ENCODE measurements at regions not wholly inside any gene's neighbourhood (a gene's known extent, or its start where the extent isn't known, plus 50 kb on each side); places are given as distances from the start of the nearest gene placed in this dataset.

DNA sequence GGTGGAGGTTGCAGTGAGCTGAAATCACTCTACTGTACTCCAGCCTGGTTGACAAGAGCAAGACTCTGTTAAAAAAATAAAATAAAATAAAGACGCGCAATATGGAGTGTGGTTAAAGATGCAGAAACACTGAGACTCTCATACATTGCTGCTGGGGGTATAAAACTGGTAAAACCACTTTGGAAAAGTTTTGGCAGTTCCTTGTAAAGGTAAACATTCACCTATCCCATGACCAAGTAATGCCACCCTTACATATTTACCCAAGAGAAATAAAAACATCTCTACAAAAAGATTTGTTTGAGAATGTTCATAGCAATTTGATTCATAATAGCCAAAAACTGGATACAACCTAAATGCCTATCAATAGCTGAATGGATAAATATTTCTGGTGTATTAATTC, 398.5 kb downstream of the PDCD6IP start:
- TF ChIP-seq, protein P1, sequence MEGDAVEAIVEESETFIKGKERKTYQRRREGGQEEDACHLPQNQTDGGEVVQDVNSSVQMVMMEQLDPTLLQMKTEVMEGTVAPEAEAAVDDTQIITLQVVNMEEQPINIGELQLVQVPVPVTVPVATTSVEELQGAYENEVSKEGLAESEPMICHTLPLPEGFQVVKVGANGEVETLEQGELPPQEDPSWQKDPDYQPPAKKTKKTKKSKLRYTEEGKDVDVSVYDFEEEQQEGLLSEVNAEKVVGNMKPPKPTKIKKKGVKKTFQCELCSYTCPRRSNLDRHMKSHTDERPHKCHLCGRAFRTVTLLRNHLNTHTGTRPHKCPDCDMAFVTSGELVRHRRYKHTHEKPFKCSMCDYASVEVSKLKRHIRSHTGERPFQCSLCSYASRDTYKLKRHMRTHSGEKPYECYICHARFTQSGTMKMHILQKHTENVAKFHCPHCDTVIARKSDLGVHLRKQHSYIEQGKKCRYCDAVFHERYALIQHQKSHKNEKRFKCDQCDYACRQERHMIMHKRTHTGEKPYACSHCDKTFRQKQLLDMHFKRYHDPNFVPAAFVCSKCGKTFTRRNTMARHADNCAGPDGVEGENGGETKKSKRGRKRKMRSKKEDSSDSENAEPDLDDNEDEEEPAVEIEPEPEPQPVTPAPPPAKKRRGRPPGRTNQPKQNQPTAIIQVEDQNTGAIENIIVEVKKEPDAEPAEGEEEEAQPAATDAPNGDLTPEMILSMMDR (conservative IDR thresholded peaks at IDR 0.05; ENCODE audit: low read depth, low read length), result no peak
- no peak for DNase-seq (ENCODE audit: low read depth)
- no peak overlapping the region for H3K4me3 ChIP-seq (ENCODE audit: low read length)

DNA sequence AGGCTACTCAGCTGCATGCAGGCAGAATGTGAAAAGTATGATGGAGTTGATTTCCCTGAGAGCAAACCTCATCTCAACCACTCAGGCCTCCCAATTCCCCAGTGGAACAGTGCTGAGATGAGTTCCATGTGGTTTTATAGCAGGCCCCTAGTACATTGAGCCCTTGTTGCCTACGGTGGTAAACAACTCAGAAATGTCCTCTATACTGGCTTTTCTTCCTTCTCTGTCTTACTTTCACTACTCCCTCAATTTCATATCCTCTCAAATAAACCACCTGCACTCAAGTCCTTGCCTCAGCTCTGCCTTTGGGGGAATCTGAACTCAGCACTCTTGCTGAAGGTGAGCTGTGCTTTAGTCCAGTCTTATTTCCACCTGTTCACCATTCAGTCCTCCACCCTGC, 399.9 kb downstream of the PDCD6IP start:
- H3K4me3 ChIP-seq (ENCODE audit: low read length), result no peak overlapping the region
- TF ChIP-seq, protein P1 (conservative IDR thresholded peaks at IDR 0.05; ENCODE audit: low read depth, low read length), result no peak
- no peak for DNase-seq (ENCODE audit: low read depth)

DNA sequence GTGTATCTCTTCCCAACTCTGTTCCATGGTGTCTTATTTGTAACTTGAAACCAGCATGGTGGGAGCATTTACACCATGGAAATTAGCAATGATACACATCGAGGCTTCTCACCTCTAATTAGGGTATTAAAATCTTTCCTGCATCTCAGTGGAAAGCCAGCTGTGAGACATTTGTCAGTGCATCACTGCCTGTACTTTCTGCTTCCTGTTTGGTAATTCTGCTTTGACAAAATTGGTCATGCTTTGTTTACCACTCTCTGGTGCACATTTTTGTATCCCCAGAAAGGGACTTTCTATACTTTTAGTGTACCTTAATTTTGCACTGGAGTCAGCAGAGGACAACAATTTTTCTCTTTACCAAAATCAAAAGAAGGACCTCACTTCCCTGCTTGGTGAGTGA, 402.1 kb downstream of the PDCD6IP start:
- TF ChIP-seq, protein P1 (conservative IDR thresholded peaks at IDR 0.05; ENCODE audit: low read depth, low read length), result no peak
- no peak overlapping the region for H3K4me3 ChIP-seq (ENCODE audit: low read length)
- DNase-seq (ENCODE audit: low read depth), result no peak

DNA sequence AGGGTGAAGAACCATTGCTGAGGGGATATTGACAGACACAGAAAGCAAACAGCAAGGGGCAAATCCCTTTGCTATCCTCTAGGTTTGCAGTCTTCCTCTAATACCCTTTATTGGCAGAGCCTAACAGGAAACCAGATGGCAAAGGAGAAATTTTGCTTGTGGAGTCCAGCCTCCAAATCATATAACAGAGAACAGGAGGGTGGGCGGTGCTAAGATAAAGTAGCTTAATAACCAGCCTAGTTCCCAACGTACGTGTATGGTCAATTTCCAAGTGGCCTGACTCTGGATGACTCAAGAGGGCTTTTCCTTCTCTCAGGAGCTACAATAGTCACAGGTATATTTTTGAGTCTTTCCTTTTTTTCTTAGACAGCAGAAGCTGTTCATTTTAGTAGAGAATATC, 404.5 kb downstream of the PDCD6IP start:
- TF ChIP-seq, protein P1 (conservative IDR thresholded peaks at IDR 0.05; ENCODE audit: low read depth, low read length), result no peak
- DNase-seq (ENCODE audit: low read depth), result no peak
- no peak overlapping the region for H3K4me3 ChIP-seq (ENCODE audit: low read length)

DNA sequence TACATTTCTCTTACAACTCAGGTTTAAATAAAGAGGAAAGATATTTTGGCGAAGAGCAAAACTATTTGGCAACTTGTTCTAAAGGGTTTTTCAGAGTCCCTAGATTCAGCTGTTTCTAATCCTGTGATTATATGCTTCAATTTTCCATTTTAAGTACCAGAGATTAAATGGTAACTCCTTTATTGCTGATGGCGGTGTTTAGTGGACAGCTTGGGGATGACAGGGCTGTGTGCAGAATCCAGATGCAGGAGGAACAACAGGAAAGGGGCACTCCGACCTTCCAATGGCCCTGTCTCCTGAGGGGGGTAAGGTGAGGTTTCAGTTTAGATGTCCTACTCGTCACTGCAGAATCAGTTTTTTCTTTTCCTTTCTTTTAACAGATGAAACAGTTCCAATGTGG, 405.0 kb downstream of the PDCD6IP start:
- no peak overlapping the region for H3K4me3 ChIP-seq (ENCODE audit: low read length)
- TF ChIP-seq, protein P1 (conservative IDR thresholded peaks at IDR 0.05; ENCODE audit: low read depth, low read length), result no peak
- no peak for DNase-seq (ENCODE audit: low read depth)

DNA sequence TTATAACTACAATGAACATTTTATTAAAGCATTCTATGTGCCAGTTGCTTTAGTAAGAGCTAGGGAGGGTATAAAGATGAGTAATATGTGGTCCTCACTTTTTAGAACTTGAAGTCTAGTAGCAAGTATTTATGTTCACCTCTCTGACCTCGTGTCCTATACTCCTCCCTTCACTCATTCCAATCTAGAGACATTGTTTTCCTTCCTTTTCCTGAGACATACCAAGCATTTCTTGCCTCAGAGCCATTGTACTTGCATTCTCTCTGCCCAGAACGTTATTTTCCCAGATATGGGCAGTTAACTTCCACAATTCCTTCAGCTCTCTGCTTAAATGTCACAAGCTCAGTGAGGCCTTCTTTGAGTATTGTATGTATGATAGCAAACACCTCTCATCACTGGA, 408.6 kb downstream of the PDCD6IP start:
- no peak overlapping the region for H3K4me3 ChIP-seq (ENCODE audit: low read length)
- TF ChIP-seq, protein P1 (conservative IDR thresholded peaks at IDR 0.05; ENCODE audit: low read depth, low read length), result no peak
- DNase-seq (ENCODE audit: low read depth), result peak; percentile 48

DNA sequence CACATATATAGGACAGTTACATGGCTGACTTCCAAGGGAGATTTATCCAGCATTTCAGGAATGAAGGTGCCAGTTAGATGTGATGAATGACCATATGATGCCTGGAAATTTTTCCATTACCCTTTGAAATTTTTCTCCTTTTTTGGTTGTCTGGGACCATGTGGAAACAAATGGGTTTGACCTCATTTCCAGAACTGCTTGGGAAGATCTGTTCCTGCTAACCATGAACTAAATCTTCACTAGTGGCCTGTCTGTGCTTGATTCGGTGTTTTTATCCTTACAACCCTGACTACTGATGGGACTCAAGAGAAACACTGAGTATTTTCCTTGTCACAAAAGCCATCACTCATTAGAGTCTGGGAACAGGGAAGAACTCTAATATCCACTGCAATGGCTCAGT, 409.4 kb downstream of the PDCD6IP start:
- DNase-seq (ENCODE audit: low read depth), result no peak
- no peak overlapping the region for H3K4me3 ChIP-seq (ENCODE audit: low read length)

More for the DNA sequence above, 409.4 kb downstream of the PDCD6IP start:
- TF ChIP-seq, protein P1 (conservative IDR thresholded peaks at IDR 0.05; ENCODE audit: low read depth, low read length), result no peak

All from retinal pigment epithelial cell (primary cell).